Medulla oblongata (tissue), 1 donor: ENCODE measurements at regions not wholly inside any gene's neighbourhood (a gene's known extent, or its start where the extent isn't known, plus 50 kb on each side); places are given as distances from the start of the nearest gene placed in this dataset.

ENCODE experiments used
- DNase-seq: peaks from one replicate; pipeline ENCODE4 v3.0.0-alpha.2; 2015; ENCODE audit errors: extremely low spot score

- no peak for DNase-seq
These were observed 164.3 kb upstream of the MLN start for GRCh38 chr6:33967966-33968724.

GRCh38 chr6:33967265-33967767 lies 163.5 kb upstream of the MLN start:
- DNase-seq: no peak

GRCh38 chr6:33966536-33966935 lies 162.7 kb upstream of the MLN start:
- DNase-seq: no peak

GRCh38 chr6:33965766-33966165 lies 162.0 kb upstream of the MLN start:
- no peak for DNase-seq

GRCh38 chr6:33964387-33964786 lies 160.6 kb upstream of the MLN start:
- DNase-seq: no peak

GRCh38 chr6:33963136-33963750 lies 159.4 kb upstream of the MLN start:
- DNase-seq: no peak

- DNase-seq: no peak
These were observed 158.6 kb upstream of the MLN start for GRCh38 chr6:33962246-33963027.

- DNase-seq: no peak
These were observed 157.9 kb upstream of the MLN start for GRCh38 chr6:33961691-33962090.

- DNase-seq: no peak
These were observed 156.8 kb upstream of the MLN start for GRCh38 chr6:33960345-33961313.

GRCh38 chr6:33959661-33960344 lies 156.0 kb upstream of the MLN start:
- no peak for DNase-seq

GRCh38 chr6:33959329-33959651 lies 155.5 kb upstream of the MLN start:
- DNase-seq: no peak

GRCh38 chr6:33958526-33959328 lies 154.9 kb upstream of the MLN start:
- DNase-seq: no peak

- DNase-seq: no peak
These were observed 154.2 kb upstream of the MLN start for GRCh38 chr6:33957892-33958525.

GRCh38 chr6:33957131-33957891 lies 153.5 kb upstream of the MLN start:
- no peak for DNase-seq

- DNase-seq: no peak
These were observed 152.4 kb upstream of the MLN start for GRCh38 chr6:33956206-33956605.

- no peak for DNase-seq
These were observed 151.8 kb upstream of the MLN start for GRCh38 chr6:33955566-33955965.

- DNase-seq: no peak
These were observed 150.7 kb upstream of the MLN start for GRCh38 chr6:33954453-33954852.

- DNase-seq: no peak
These were observed 149.4 kb upstream of the MLN start for GRCh38 chr6:33953171-33953570.

GRCh38 chr6:33952016-33952415 lies 148.2 kb upstream of the MLN start:
- DNase-seq: no peak
